Activated naive CD4-positive, alpha-beta T cell (primary cell): ENCODE measurements at regions not wholly inside any gene's neighbourhood (a gene's known extent, or its start where the extent isn't known, plus 50 kb on each side); places are given as distances from the start of the nearest gene placed in this dataset.
"Not testable (repeated sequence)": the region's sequence is repeated elsewhere in the genome, so short reads cannot be mapped to it uniquely, and the experiment has no call there.

ENCODE experiments used
- DNase-seq, 4 experiments: peaks; one replicate each; lab custom pipeline; 2025; lab: John Stamatoyannopoulos, UW

- no peak for DNase-seq
Measured at GRCh38 chr2:61623747-61624146, 85.6 kb upstream of the XPO1 start.

- no peak for DNase-seq
Measured at GRCh38 chr2:61620244-61621159, 82.3 kb upstream of the XPO1 start.

GRCh38 chr2:61619561-61619960, 81.4 kb upstream of the XPO1 start:
- DNase-seq: no peak

GRCh38 chr2:61617610-61618009, 79.5 kb upstream of the XPO1 start:
- DNase-seq: no peak

GRCh38 chr2:61605245-61605644, 67.1 kb upstream of the XPO1 start:
- DNase-seq: no peak

GRCh38 chr2:61604433-61604832, 66.3 kb upstream of the XPO1 start:
- DNase-seq: no peak

- DNase-seq: not testable (repeated sequence)
Measured at GRCh38 chr2:61598515-61599156, 60.5 kb upstream of the XPO1 start.

- no peak for DNase-seq
Measured at GRCh38 chr2:61597300-61598289, 59.4 kb upstream of the XPO1 start.

GRCh38 chr2:61594201-61594600, 56.0 kb upstream of the XPO1 start:
- not testable (repeated sequence) for DNase-seq

GRCh38 chr2:61593648-61594047, 55.5 kb upstream of the XPO1 start:
- DNase-seq: not testable (repeated sequence)

- DNase-seq: no peak
Measured at GRCh38 chr2:61590214-61590613, 52.1 kb upstream of the XPO1 start.

- no peak for DNase-seq
Measured at GRCh38 chr2:61588566-61588965, 50.4 kb upstream of the XPO1 start.
